ENCODE measurements at regions not wholly inside any gene's neighbourhood (a gene's known extent, or its start where the extent isn't known, plus 50 kb on each side); places are given as distances from the start of the nearest gene placed in this dataset.

- TF ChIP-seq CTCF (IDR thresholded peaks at IDR 0.05; ENCODE audit: low read depth, low read length) (no peak), POLR2A (IDR thresholded peaks at IDR 0.05; ENCODE audit: extremely low read depth, insufficient read length) (no peak), MYC (IDR thresholded peaks at IDR 0.05; ENCODE audit: low read depth, low read length) (no peak), MAX (IDR thresholded peaks at IDR 0.05; ENCODE audit: low read depth, low read length) (no peak)
These were observed 71.0 kb upstream of the NELL2 start for GRCh38 chr12:44947163-44947562.
